H1 (cell line): ENCODE measurements at regions not wholly inside any gene's neighbourhood (a gene's known extent, or its start where the extent isn't known, plus 50 kb on each side); places are given as distances from the start of the nearest gene placed in this dataset.

Source experiments
- CTCF ChIA-PET: fragments of 300-600 bp; sonication (Branson Sonifier 250); formaldehyde crosslinking; loops from one replicate; lab custom pipeline; 2021; ENCODE audit not compliant: partially characterized antibody; lab: Charles Lee
- POLR2A ChIA-PET: fragments of 300-600 bp; sonication (Branson Sonifier 250); formaldehyde crosslinking; loops from one replicate; lab custom pipeline; 2021; ENCODE audit warnings: inconsistent platforms; ENCODE audit not compliant: partially characterized antibody; lab: Charles Lee
- DNase-seq, 2 experiments: peaks; one replicate each; pipeline versions ENCODE4 v3.0.0 to v3.0.0-alpha.2; 2010 to 2022; ENCODE audit warnings: low spot score in 2 of 2, low read depth in 1 of 2, mixed read lengths in 1 of 2
- FAIRE-seq: peaks from 2 replicates; lab custom pipeline; 2011; peaks lifted over from hg19 to GRCh38; lab: Jason Lieb, UNC
- H2AFZ ChIP-seq: 2 replicates; pipeline ENCODE4 v1.8.1; 2012; ENCODE audit warnings: low read length, inconsistent platforms
- H2AK5ac ChIP-seq: 2 replicates; pipeline ENCODE4 v1.6.1; 2013; ENCODE audit warnings: low read depth, low read length
- H2BK120ac ChIP-seq: replicated peaks from 2 replicates; pipeline ENCODE3; 2013; ENCODE audit warnings: low read depth, low read length, inconsistent platforms
- H2BK12ac ChIP-seq: 2 replicates; pipeline ENCODE4 v1.6.1; 2013; ENCODE audit warnings: low read depth, low read length
- H2BK15ac ChIP-seq: 2 replicates; pipeline ENCODE4 v1.6.1; 2013; ENCODE audit warnings: low read length
- H2BK20ac ChIP-seq: 2 replicates; pipeline ENCODE4 v1.6.1; 2013; ENCODE audit warnings: low read length
- H2BK5ac ChIP-seq: 2 replicates; pipeline ENCODE4 v1.6.1; 2013; ENCODE audit warnings: low read depth, low read length
- H3K14ac ChIP-seq: 2 replicates; pipeline ENCODE4 v1.6.1; 2013; ENCODE audit warnings: inconsistent platforms; ENCODE audit not compliant: insufficient read length
- H3K18ac ChIP-seq: 2 replicates; pipeline ENCODE4 v1.6.1; 2013; ENCODE audit warnings: low read length; ENCODE audit errors: extremely low read depth
- H3K23ac ChIP-seq: 2 replicates; pipeline ENCODE4 v1.6.1; 2013; ENCODE audit warnings: inconsistent platforms; ENCODE audit not compliant: insufficient read length
- H3K23me2 ChIP-seq: 2 replicates; pipeline ENCODE4 v1.6.1; 2013; ENCODE audit warnings: low read depth, low read length
- H3K27ac ChIP-seq: 2 replicates; pipeline ENCODE4 v1.6.1; 2011; ENCODE audit warnings: low read depth, low read length, inconsistent platforms
- H3K27me3 ChIP-seq, 4 experiments: replicated peaks in 1 of 4; 1 replicate in 1 of 4; 2 replicates in 3 of 4; pipeline versions ENCODE4 v1.6.1 to v1.8.1; 2011 to 2013; ENCODE audit warnings: low read length in 3 of 4, mild to moderate bottlenecking in 3 of 4, inconsistent platforms in 2 of 4, mixed read lengths in 2 of 4, moderate library complexity in 1 of 4; ENCODE audit not compliant: control insufficient read depth in 3 of 4, insufficient read depth in 3 of 4; ENCODE audit errors: extremely low read depth in 1 of 4
- H3K36me3 ChIP-seq, 4 experiments: 2 replicates each; pipeline versions ENCODE4 v1.6.1 to v1.8.1; 2011 to 2013; ENCODE audit warnings: mild to moderate bottlenecking in 4 of 4, low read length in 3 of 4, moderate library complexity in 2 of 4, control low read depth in 1 of 4, inconsistent platforms in 1 of 4; ENCODE audit not compliant: insufficient read depth in 4 of 4, control insufficient read depth in 2 of 4
- H3K4ac ChIP-seq: replicated peaks from 2 replicates; pipeline ENCODE3; 2013; ENCODE audit warnings: low read length, low read depth, mixed read lengths, inconsistent platforms; ENCODE audit not compliant: insufficient read length
- H3K4me1 ChIP-seq, 4 experiments: replicated peaks in 1 of 4; 1 replicate in 1 of 4; 2 replicates in 3 of 4; pipeline versions ENCODE4 v1.6.1 to v1.8.1; 2011 to 2013; ENCODE audit warnings: low read length in 3 of 4, inconsistent platforms in 2 of 4, mixed read lengths in 1 of 4; ENCODE audit not compliant: insufficient read depth in 4 of 4, control insufficient read depth in 3 of 4
- H3K4me2 ChIP-seq, 2 experiments: 2 replicates each; pipeline versions ENCODE4 v1.6.1 to v1.8.1; 2011 to 2013; ENCODE audit warnings: low read depth in 2 of 2, low read length in 2 of 2, control low read depth in 1 of 2, inconsistent platforms in 1 of 2, mild to moderate bottlenecking in 1 of 2; ENCODE audit not compliant: insufficient read depth in 1 of 2
- H3K4me3 ChIP-seq, 4 experiments: fragments of 200-600, 300-600 bp in 1 of 4; sonication (generic), shearing (Covaris generic), sonication (Bioruptor Twin) in 1 of 4; 2 replicates each; pipeline versions ENCODE4 v1.5.1 to v1.8.1; 2011 to 2016; ENCODE audit warnings: low read length in 4 of 4, low read depth in 3 of 4, control low read depth in 2 of 4, inconsistent platforms in 2 of 4, mild to moderate bottlenecking in 2 of 4, mixed read lengths in 1 of 4, moderate library complexity in 1 of 4; ENCODE audit not compliant: insufficient read depth in 2 of 4; ENCODE audit errors: extremely low read depth in 1 of 4
- H3K56ac ChIP-seq: replicated peaks from 2 replicates; pipeline ENCODE3; 2013; ENCODE audit warnings: low read depth, mild to moderate bottlenecking, mixed read lengths, low read length, inconsistent platforms; ENCODE audit not compliant: insufficient read length
- H3K79me1 ChIP-seq: 2 replicates; pipeline ENCODE4 v1.6.1; 2013; ENCODE audit warnings: low read depth, low read length, control low read depth
- H3K79me2 ChIP-seq, 2 experiments: 2 replicates each; pipeline versions ENCODE4 v1.6.1 to v1.8.1; 2012 to 2013; ENCODE audit warnings: low read length in 2 of 2, mild to moderate bottlenecking in 2 of 2, inconsistent platforms in 1 of 2; ENCODE audit not compliant: insufficient read depth in 2 of 2, control insufficient read depth in 1 of 2
- H3K9ac ChIP-seq, 4 experiments: replicated peaks in 1 of 4; 1 replicate in 1 of 4; 2 replicates in 3 of 4; pipeline versions ENCODE4 v1.6.1 to v1.8.1; 2011 to 2013; ENCODE audit warnings: low read depth in 3 of 4, low read length in 3 of 4, control low read depth in 2 of 4, mild to moderate bottlenecking in 2 of 4, moderate library complexity in 2 of 4, inconsistent platforms in 1 of 4; ENCODE audit errors: extremely low read depth in 1 of 4
- H3K9me3 ChIP-seq, 2 experiments: 2 replicates each; pipeline versions ENCODE4 v1.6.1 to v1.8.1; 2012 to 2013; ENCODE audit warnings: mild to moderate bottlenecking in 2 of 2, moderate library complexity in 2 of 2, control low read depth in 1 of 2, inconsistent platforms in 1 of 2, low read depth in 1 of 2, low read length in 1 of 2, mixed read lengths in 1 of 2; ENCODE audit not compliant: insufficient read depth in 2 of 2
- H4K20me1 ChIP-seq, 2 experiments: replicated peaks in 1 of 2; 2 replicates each; pipeline versions ENCODE3 to v1.8.1; 2011 to 2013; ENCODE audit warnings: inconsistent platforms in 2 of 2, low read length in 2 of 2, mild to moderate bottlenecking in 1 of 2; ENCODE audit not compliant: insufficient read depth in 2 of 2, control insufficient read depth in 1 of 2
- H4K5ac ChIP-seq: 2 replicates; pipeline ENCODE4 v1.6.1; 2013; ENCODE audit warnings: low read length, low read depth, mixed read lengths, inconsistent platforms; ENCODE audit not compliant: insufficient read length
- H4K8ac ChIP-seq: 2 replicates; pipeline ENCODE4 v1.8.0; 2013; ENCODE audit warnings: mild to moderate bottlenecking, moderate library complexity, low read length, inconsistent platforms; ENCODE audit not compliant: insufficient read depth; ENCODE audit errors: extremely low read depth
- H4K91ac ChIP-seq: replicated peaks from 2 replicates; pipeline ENCODE3; 2013; ENCODE audit warnings: low read length, mixed read lengths, inconsistent platforms; ENCODE audit not compliant: insufficient read length
- BRCA1 ChIP-seq: IDR thresholded peaks from 2 replicates; pipeline ENCODE4 v1.6.1; 2012; ENCODE audit warnings: low read depth, low read length, improper control_type of control experiment
- CHD1 ChIP-seq: IDR thresholded peaks from 2 replicates; pipeline ENCODE4 v1.6.1; 2012; ENCODE audit warnings: low read depth, low read length, improper control_type of control experiment
- CREB1 ChIP-seq: IDR thresholded peaks from 2 replicates; pipeline ENCODE4 v1.6.1; 2012; ENCODE audit warnings: inconsistent platforms
- CTCF ChIP-seq, 3 experiments: IDR thresholded peaks; 1 replicate in 2 of 3; 2 replicates in 1 of 3; pipeline versions ENCODE4 v1.5.1 to v1.6.1; 2011; ENCODE audit warnings: low read length in 3 of 3, mild to moderate bottlenecking in 3 of 3, inconsistent platforms in 2 of 3, low read depth in 1 of 3, moderate library complexity in 1 of 3; ENCODE audit not compliant: insufficient read depth in 1 of 3; ENCODE audit errors: control extremely low read depth in 1 of 3
- EZH2 ChIP-seq: fragments of 200-600 bp; sonication (generic); IDR thresholded peaks from 2 replicates; pipeline ENCODE4 v1.7.1; 2012; ENCODE audit warnings: low read depth, mild to moderate bottlenecking, moderate library complexity, low read length, inconsistent platforms; ENCODE audit not compliant: severe bottlenecking
- JUND ChIP-seq: IDR thresholded peaks from 2 replicates; pipeline ENCODE4 v1.6.1; 2011; ENCODE audit warnings: mild to moderate bottlenecking, improper control_type of control experiment, low read length
- KDM4A ChIP-seq: IDR thresholded peaks from one replicate; pipeline ENCODE4 v1.7.1; 2012; ENCODE audit warnings: low read depth, mild to moderate bottlenecking, moderate library complexity, low read length, inconsistent platforms; ENCODE audit not compliant: severe bottlenecking
- MAFK ChIP-seq: IDR thresholded peaks from 2 replicates; pipeline ENCODE4 v1.6.1; 2012; ENCODE audit warnings: low read depth, mild to moderate bottlenecking, improper control_type of control experiment, low read length
- RAD21 ChIP-seq, 2 experiments: IDR thresholded peaks in 1 of 2; conservative IDR thresholded peaks in 1 of 2; 2 replicates each; pipeline ENCODE4 v1.6.1; 2011; ENCODE audit warnings: low read depth in 2 of 2, low read length in 2 of 2, improper control_type of control experiment in 1 of 2, inconsistent platforms in 1 of 2, mild to moderate bottlenecking in 1 of 2, moderate library complexity in 1 of 2
- RBBP5 ChIP-seq: IDR thresholded peaks from 2 replicates; pipeline ENCODE4 v1.7.1; 2012; ENCODE audit warnings: low read depth, mild to moderate bottlenecking, inconsistent platforms, low read length, moderate library complexity, borderline replicate concordance
- RXRA ChIP-seq: IDR thresholded peaks from 2 replicates; pipeline ENCODE4 v1.6.1; 2011; ENCODE audit warnings: low read depth, mild to moderate bottlenecking, low read length, moderate library complexity; ENCODE audit not compliant: insufficient read depth
- TBP ChIP-seq: IDR thresholded peaks from 2 replicates; pipeline ENCODE4 v1.6.1; 2011; ENCODE audit warnings: low read depth, low read length, improper control_type of control experiment
- WGBS, 2 experiments: shearing (Covaris generic) in 1 of 2; methylation state at CpG; one replicate each; pipeline versions ENCODE4 v1.1.6 to v1.1.7; 2013 to 2015; ENCODE audit warnings: low lambda C conversion rate in 2 of 2, mixed read lengths in 2 of 2, inconsistent platforms in 1 of 2, low coverage in 1 of 2, missing lambda C conversion rate in 1 of 2; ENCODE audit not compliant: insufficient replicate concordance in 2 of 2, insufficient coverage in 1 of 2, insufficient read length in 1 of 2; ENCODE audit errors: extremely low coverage in 1 of 2, missing lambda C conversion rate in 1 of 2; 5-methylcytosine and 5-hydroxymethylcytosine counted together

GRCh38 chr1:209504571-209504970 is 78.9 kb upstream of the CAMK1G start:
- Histone ChIP-seq H4K91ac (no peak overlapping the region), H2AFZ (no peak overlapping the region), H3K27me3 (no peaks in the 10 kb centered on the region), H3K9me3 (no peaks in the 10 kb centered on the region), H3K4me1 (no peaks in the 10 kb centered on the region), H2BK12ac (no peak overlapping the region), H4K8ac (no peak overlapping the region), H3K4me2 (no peak overlapping the region), H3K79me1 (no peaks in the 10 kb centered on the region), H3K23me2 (no peaks in the 10 kb centered on the region), H3K79me2 (no peaks in the 10 kb centered on the region), H3K36me3 (no peaks in the 10 kb centered on the region), H3K23ac (no peak overlapping the region), H3K14ac (no peak overlapping the region), H2BK20ac (no peak overlapping the region), H3K4me3 (no peak overlapping the region), H3K18ac (no peak overlapping the region), H3K27ac (no peak overlapping the region), H2BK5ac (no peak overlapping the region), H4K5ac (no peak overlapping the region), H3K56ac (no peak overlapping the region), H2AK5ac (no peak overlapping the region), H4K20me1 (no peaks in the 10 kb centered on the region), H3K9ac (no peak overlapping the region), H3K4ac (no peak overlapping the region), H2BK120ac (no peak overlapping the region), H2BK15ac (no peak overlapping the region)
- DNase-seq = no peak
- FAIRE-seq = no peak
- POLR2A ChIA-PET = no interaction called here
- 95% methylated on average over 1 of the region's 1 CpG; no CpG with 5 or more reads in 1 of the 2 experiments for WGBS, 2 experiments
- CTCF ChIA-PET = interaction anchor here (0.7 to 3.0 kb wide), 6 partner anchors 9 to 410 kb away, joined by 3 to 12 read pairs (median 6); no protein-coding TSS in a partner anchor
- TF ChIP-seq BRCA1 (no peak), RXRA (no peak), RAD21 (IDR thresholded peaks at IDR 0.05 in 1 of 2, conservative IDR thresholded peaks at IDR 0.05 in 1 of 2; ENCODE audit: low read depth in 2 of 2, low read length in 2 of 2) (no peak), MAFK (no peak), KDM4A (no peak), JUND (no peak), CHD1 (no peak), RBBP5 (no peak), TBP (no peak), EZH2 (no peak), CREB1 (no peak), CTCF (IDR thresholded peaks at IDR 0.05; ENCODE audit: control extremely low read depth in 1 of 3, insufficient read depth in 1 of 3, low read depth in 1 of 3, low read length in 3 of 3) (no peak)
